DND-41 (cell line): ENCODE measurements at regions not wholly inside any gene's neighbourhood (a gene's known extent, or its start where the extent isn't known, plus 50 kb on each side); places are given as distances from the start of the nearest gene placed in this dataset.

ENCODE experiments used
- ATAC-seq: fragments of 200-7000 bp; cut with Tn5 transposase; 3 replicates; pipeline ENCODE4 v1.9.1; 2021; ENCODE audit warnings: low read depth; ENCODE audit not compliant: insufficient read depth
- DNase-seq: peaks from one replicate; pipeline ENCODE4 v3.0.0-alpha.2; 2020
- H2AFZ ChIP-seq: 2 replicates; pipeline ENCODE4 v1.6.0; 2012; ENCODE audit warnings: low read depth, low read length
- H3K27ac ChIP-seq: 2 replicates; pipeline ENCODE4 v1.5.1; 2012; ENCODE audit warnings: low read length, inconsistent platforms
- H3K27me3 ChIP-seq: fragments of 200-600 bp; sonication (generic); 2 replicates; pipeline ENCODE4 v1.6.0; 2012; ENCODE audit warnings: low read length, mild to moderate bottlenecking, inconsistent platforms; ENCODE audit not compliant: insufficient read depth, poor library complexity
- H3K36me3 ChIP-seq: 2 replicates; pipeline ENCODE4 v1.5.1; 2012; ENCODE audit warnings: low read length, inconsistent platforms; ENCODE audit not compliant: insufficient read depth
- H3K4me1 ChIP-seq: 2 replicates; pipeline ENCODE4 v1.5.1; 2012; ENCODE audit warnings: mild to moderate bottlenecking, low read length; ENCODE audit not compliant: insufficient read depth
- H3K4me2 ChIP-seq: 2 replicates; pipeline ENCODE4 v1.6.0; 2012; ENCODE audit warnings: mild to moderate bottlenecking, moderate library complexity, low read length, inconsistent platforms; ENCODE audit not compliant: insufficient read depth
- H3K4me3 ChIP-seq, 2 experiments: fragments of 200-600 bp in 1 of 2; shearing (Covaris generic) in 1 of 2; 2 replicates each; pipeline ENCODE4 v1.5.1; 2012 to 2016; ENCODE audit warnings: inconsistent platforms in 2 of 2, low read length in 2 of 2, mild to moderate bottlenecking in 2 of 2, low read depth in 1 of 2, moderate library complexity in 1 of 2
- H3K79me2 ChIP-seq: 2 replicates; pipeline ENCODE4 v1.6.0; 2012; ENCODE audit warnings: low read length, inconsistent platforms; ENCODE audit not compliant: insufficient read depth
- H3K9ac ChIP-seq: 2 replicates; pipeline ENCODE4 v1.6.0; 2012; ENCODE audit warnings: low read depth, mild to moderate bottlenecking, inconsistent platforms, low read length, moderate library complexity
- H3K9me3 ChIP-seq: 2 replicates; pipeline ENCODE4 v1.5.1; 2012; ENCODE audit warnings: low read length, moderate library complexity, mild to moderate bottlenecking, inconsistent platforms; ENCODE audit not compliant: insufficient read depth, severe bottlenecking
- H4K20me1 ChIP-seq: 2 replicates; pipeline ENCODE4 v1.6.0; 2012; ENCODE audit warnings: low read length; ENCODE audit not compliant: insufficient read depth
- EZH2 ChIP-seq: IDR thresholded peaks from 3 replicates; pipeline ENCODE4 v1.6.1; 2012; ENCODE audit warnings: borderline replicate concordance, low read depth, mild to moderate bottlenecking, moderate library complexity, low read length, inconsistent platforms; ENCODE audit not compliant: severe bottlenecking
- TF ChIP-seq, protein P1 (sequence below): IDR thresholded peaks from 2 replicates; pipeline ENCODE4 v1.5.1; 2012; ENCODE audit warnings: borderline replicate concordance, low read length, moderate library complexity, mild to moderate bottlenecking; ENCODE audit not compliant: poor library complexity, severe bottlenecking; ENCODE audit errors: extremely low read depth

DNA sequence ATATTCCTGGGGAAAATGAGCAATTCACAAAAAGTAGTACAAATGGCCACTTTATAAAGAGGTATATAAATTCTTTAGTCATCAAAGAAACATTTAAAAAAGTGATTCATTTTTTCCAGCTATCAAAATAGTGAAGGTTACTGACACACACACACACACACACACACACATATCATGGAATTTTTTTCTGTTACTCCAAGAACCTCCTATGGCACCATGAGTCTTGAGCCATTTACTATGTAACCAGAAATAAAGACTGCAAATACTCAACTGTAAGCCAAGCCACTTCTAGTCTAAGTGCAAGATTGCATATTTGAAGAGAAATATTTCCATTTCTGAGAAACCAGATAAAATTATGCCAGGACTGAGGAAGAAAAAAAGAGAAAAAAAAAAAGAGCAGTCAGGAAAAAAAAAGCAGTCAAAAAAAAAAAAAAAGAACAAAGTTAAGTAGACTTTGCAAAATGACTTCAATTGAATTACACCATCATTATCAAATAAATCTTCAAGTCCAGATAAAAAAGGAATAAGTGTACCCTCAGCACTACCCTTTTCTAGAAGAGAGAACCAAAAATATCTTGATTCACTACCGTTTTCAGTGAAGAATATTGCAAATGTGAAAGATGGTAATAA, 275.7 kb downstream of the DAD1 start:
- Histone ChIP-seq H3K9ac (no peak overlapping the region), H3K27me3 (no peaks in the 10 kb centered on the region), H3K79me2 (no peaks in the 10 kb centered on the region), H3K27ac (no peak overlapping the region), H3K36me3 (no peaks in the 10 kb centered on the region), H3K4me1 (no peaks in the 10 kb centered on the region), H3K4me2 (no peak overlapping the region), H3K9me3 (no peaks in the 10 kb centered on the region), H2AFZ (no peak overlapping the region), H3K4me3 (no peak overlapping the region), H4K20me1 (no peaks in the 10 kb centered on the region)
- ATAC-seq: no peak
- no peak for TF ChIP-seq EZH2
- TF ChIP-seq, protein P1, sequence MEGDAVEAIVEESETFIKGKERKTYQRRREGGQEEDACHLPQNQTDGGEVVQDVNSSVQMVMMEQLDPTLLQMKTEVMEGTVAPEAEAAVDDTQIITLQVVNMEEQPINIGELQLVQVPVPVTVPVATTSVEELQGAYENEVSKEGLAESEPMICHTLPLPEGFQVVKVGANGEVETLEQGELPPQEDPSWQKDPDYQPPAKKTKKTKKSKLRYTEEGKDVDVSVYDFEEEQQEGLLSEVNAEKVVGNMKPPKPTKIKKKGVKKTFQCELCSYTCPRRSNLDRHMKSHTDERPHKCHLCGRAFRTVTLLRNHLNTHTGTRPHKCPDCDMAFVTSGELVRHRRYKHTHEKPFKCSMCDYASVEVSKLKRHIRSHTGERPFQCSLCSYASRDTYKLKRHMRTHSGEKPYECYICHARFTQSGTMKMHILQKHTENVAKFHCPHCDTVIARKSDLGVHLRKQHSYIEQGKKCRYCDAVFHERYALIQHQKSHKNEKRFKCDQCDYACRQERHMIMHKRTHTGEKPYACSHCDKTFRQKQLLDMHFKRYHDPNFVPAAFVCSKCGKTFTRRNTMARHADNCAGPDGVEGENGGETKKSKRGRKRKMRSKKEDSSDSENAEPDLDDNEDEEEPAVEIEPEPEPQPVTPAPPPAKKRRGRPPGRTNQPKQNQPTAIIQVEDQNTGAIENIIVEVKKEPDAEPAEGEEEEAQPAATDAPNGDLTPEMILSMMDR: no peak
- no peak for DNase-seq

DNA sequence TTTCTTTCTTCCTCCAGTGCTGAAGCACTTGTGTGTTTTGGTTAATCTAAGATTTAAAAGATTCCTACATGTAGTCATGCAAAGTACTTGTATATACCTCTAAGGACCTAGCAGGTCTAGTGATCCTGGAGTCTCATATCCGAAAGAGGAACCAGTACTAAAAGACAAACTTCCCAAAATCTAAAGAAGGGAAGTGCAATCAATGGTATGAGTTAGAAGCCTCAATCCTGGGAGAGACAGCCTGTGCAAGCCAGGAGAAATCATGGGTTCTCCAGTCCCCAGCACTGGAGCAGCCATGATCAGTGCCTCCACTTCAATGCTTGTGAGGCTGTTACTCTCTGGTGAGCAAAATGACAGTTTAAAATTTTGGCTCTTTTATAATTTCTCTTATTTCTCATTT, 277.4 kb downstream of the DAD1 start:
- Histone ChIP-seq H4K20me1 (no peaks in the 10 kb centered on the region), H3K27me3 (no peaks in the 10 kb centered on the region), H3K4me3 (no peak overlapping the region), H2AFZ (no peak overlapping the region), H3K36me3 (no peaks in the 10 kb centered on the region), H3K9ac (no peak overlapping the region), H3K4me2 (no peak overlapping the region), H3K79me2 (no peaks in the 10 kb centered on the region), H3K4me1 (no peaks in the 10 kb centered on the region), H3K9me3 (no peaks in the 10 kb centered on the region), H3K27ac (no peak overlapping the region)
- ATAC-seq (no peak), DNase-seq (no peak)
- TF ChIP-seq EZH2: no peak
- TF ChIP-seq, protein P1: no peak

DNA sequence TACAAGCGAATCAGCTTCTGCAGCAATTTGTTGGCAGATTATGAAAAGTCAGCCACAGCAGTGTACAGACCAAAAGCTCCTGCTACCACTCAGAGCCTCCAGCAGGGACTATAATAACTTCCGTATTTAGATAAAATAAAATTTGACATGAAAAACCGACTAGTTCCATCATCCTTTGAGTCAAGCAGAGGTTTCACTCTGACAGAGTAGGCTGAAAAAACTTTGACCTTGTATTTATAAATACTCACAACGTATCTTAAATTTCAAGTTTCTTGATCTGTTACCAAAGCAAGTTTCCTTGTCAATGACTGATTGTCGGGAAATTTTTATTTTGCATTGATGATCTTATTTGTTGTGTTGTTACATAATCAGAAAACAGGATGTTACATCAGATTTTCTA, 283.4 kb downstream of the DAD1 start:
- Histone ChIP-seq H3K27ac (no peak overlapping the region), H3K9ac (no peak overlapping the region), H3K4me2 (no peak overlapping the region), H3K27me3 (no peaks in the 10 kb centered on the region), H3K4me3 (no peak overlapping the region), H3K79me2 (no peaks in the 10 kb centered on the region), H3K9me3 (no peaks in the 10 kb centered on the region), H3K4me1 (no peaks in the 10 kb centered on the region), H2AFZ (no peak overlapping the region), H4K20me1 (no peaks in the 10 kb centered on the region), H3K36me3 (no peaks in the 10 kb centered on the region)
- TF ChIP-seq, protein P1: no peak
- no peak for TF ChIP-seq EZH2
- ATAC-seq: no peak
- no peak for DNase-seq

DNA sequence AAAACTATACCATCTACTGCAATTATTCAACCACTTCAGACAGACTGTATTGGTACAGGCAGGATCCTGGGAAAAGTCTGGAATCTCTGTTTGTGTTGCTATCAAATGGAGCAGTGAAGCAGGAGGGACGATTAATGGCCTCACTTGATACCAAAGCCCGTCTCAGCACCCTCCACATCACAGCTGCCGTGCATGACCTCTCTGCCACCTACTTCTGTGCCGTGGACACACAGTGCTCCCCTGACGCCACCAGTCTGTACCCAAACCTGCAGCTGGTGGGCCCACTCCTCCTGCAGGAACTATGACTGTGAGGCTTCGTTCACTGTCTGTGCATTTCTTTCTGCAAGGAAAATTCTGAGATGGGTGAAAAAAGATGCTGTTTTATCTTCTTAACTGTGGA, 284.7 kb downstream of the DAD1 start:
- H2AFZ ChIP-seq: no peak overlapping the region
- no peaks in the 10 kb centered on the region for H4K20me1 ChIP-seq
- no peak overlapping the region for H3K9ac ChIP-seq
- DNase-seq (no peak), ATAC-seq (no peak)
- no peak overlapping the region for H3K4me3 ChIP-seq
- no peak overlapping the region for H3K27ac ChIP-seq
- H3K4me1 ChIP-seq: no peaks in the 10 kb centered on the region
- TF ChIP-seq, protein P1: no peak
- TF ChIP-seq EZH2: no peak
- H3K79me2 ChIP-seq: no peaks in the 10 kb centered on the region
- no peak overlapping the region for H3K4me2 ChIP-seq
- no peaks in the 10 kb centered on the region for H3K36me3 ChIP-seq
- no peaks in the 10 kb centered on the region for H3K27me3 ChIP-seq
- no peaks in the 10 kb centered on the region for H3K9me3 ChIP-seq
